H1 (cell line): ENCODE measurements at regions not wholly inside any gene's neighbourhood (a gene's known extent, or its start where the extent isn't known, plus 50 kb on each side); places are given as distances from the start of the nearest gene placed in this dataset.

Source experiments
- BRCA1 ChIP-seq: IDR thresholded peaks from 2 replicates; pipeline ENCODE4 v1.6.1; 2012; ENCODE audit warnings: low read depth, low read length, improper control_type of control experiment
- CHD2 ChIP-seq: IDR thresholded peaks from 2 replicates; pipeline ENCODE4 v1.6.1; 2012; ENCODE audit warnings: low read length, improper control_type of control experiment
- EZH2 ChIP-seq: fragments of 200-600 bp; sonication (generic); IDR thresholded peaks from 2 replicates; pipeline ENCODE4 v1.7.1; 2012; ENCODE audit warnings: low read depth, mild to moderate bottlenecking, moderate library complexity, low read length, inconsistent platforms; ENCODE audit not compliant: severe bottlenecking
- NRF1 ChIP-seq: IDR thresholded peaks from 2 replicates; pipeline ENCODE4 v1.6.1; 2011; ENCODE audit warnings: mild to moderate bottlenecking, low read depth, low read length, improper control_type of control experiment
- SIRT6 ChIP-seq: IDR thresholded peaks from one replicate; pipeline ENCODE4 v1.7.1; 2012; ENCODE audit warnings: low read length, inconsistent platforms
- TAF1 ChIP-seq: IDR thresholded peaks from 2 replicates; pipeline ENCODE4 v1.6.1; 2011; ENCODE audit warnings: mild to moderate bottlenecking, low read depth, low read length
- TF ChIP-seq, protein P1 (sequence below), 3 experiments: IDR thresholded peaks; 1 replicate in 2 of 3; 2 replicates in 1 of 3; pipeline versions ENCODE4 v1.5.1 to v1.6.1; 2011; ENCODE audit warnings: low read length in 3 of 3, mild to moderate bottlenecking in 3 of 3, inconsistent platforms in 2 of 3, low read depth in 1 of 3, moderate library complexity in 1 of 3; ENCODE audit not compliant: insufficient read depth in 1 of 3; ENCODE audit errors: control extremely low read depth in 1 of 3

DNA sequence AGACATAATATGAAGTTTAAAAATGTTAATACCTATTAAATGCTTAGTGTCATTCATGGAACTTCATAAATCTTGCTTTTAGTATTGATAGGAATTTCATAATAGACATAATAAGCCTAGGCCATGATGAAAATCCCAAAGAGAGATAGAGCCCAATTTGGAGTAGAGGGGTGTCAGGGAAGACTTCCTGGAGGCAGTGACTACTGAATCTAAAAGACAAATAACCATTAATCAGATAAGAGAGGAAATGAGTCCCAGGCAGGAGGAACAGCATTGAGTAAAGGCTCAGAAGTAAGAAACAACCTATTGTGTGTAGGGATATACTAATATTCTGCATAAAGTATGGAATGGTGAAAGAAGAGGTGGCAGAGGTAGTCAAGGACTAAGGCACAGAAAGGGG, 126.9 kb upstream of the MRPS22 start:
- TF ChIP-seq, protein P1, sequence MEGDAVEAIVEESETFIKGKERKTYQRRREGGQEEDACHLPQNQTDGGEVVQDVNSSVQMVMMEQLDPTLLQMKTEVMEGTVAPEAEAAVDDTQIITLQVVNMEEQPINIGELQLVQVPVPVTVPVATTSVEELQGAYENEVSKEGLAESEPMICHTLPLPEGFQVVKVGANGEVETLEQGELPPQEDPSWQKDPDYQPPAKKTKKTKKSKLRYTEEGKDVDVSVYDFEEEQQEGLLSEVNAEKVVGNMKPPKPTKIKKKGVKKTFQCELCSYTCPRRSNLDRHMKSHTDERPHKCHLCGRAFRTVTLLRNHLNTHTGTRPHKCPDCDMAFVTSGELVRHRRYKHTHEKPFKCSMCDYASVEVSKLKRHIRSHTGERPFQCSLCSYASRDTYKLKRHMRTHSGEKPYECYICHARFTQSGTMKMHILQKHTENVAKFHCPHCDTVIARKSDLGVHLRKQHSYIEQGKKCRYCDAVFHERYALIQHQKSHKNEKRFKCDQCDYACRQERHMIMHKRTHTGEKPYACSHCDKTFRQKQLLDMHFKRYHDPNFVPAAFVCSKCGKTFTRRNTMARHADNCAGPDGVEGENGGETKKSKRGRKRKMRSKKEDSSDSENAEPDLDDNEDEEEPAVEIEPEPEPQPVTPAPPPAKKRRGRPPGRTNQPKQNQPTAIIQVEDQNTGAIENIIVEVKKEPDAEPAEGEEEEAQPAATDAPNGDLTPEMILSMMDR (IDR thresholded peaks at IDR 0.05; ENCODE audit: control extremely low read depth in 1 of 3, insufficient read depth in 1 of 3, low read depth in 1 of 3, low read length in 3 of 3): no peak
- TF ChIP-seq CHD2 (no peak), EZH2 (no peak), SIRT6 (no peak), NRF1 (no peak), BRCA1 (no peak), TAF1 (no peak)
